Ishikawa (cell line): ENCODE measurements at regions not wholly inside any gene's neighbourhood (a gene's known extent, or its start where the extent isn't known, plus 50 kb on each side); places are given as distances from the start of the nearest gene placed in this dataset.

Experiments used
- EP300 ChIP-seq: IDR thresholded peaks from 2 replicates; pipeline ENCODE4 v1.6.1; 2012; ENCODE audit warnings: borderline replicate concordance
- NFIC ChIP-seq: IDR thresholded peaks from 2 replicates; pipeline ENCODE4 v1.6.1; 2012
- RAD21 ChIP-seq: IDR thresholded peaks from 2 replicates; pipeline ENCODE4 v1.6.1; 2012; ENCODE audit warnings: low read depth
- TAF1 ChIP-seq: IDR thresholded peaks from 2 replicates; pipeline ENCODE4 v1.6.1; 2012; ENCODE audit warnings: low read depth, mild to moderate bottlenecking
- TEAD4 ChIP-seq: IDR thresholded peaks from 2 replicates; pipeline ENCODE4 v1.6.1; 2012
- YY1 ChIP-seq: IDR thresholded peaks from 2 replicates; pipeline ENCODE4 v1.6.1; 2012; ENCODE audit warnings: low read depth

- no peak for TF ChIP-seq TAF1
- no peak for TF ChIP-seq RAD21
- TF ChIP-seq NFIC: no peak
- TF ChIP-seq YY1: no peak
- TF ChIP-seq TEAD4: no peak
- TF ChIP-seq EP300: no peak
Measured at GRCh38 chr21:16347223-16347622, 617.4 kb downstream of the USP25 start.
